Putamen (tissue), 1 donor: ENCODE measurements at regions not wholly inside any gene's neighbourhood (a gene's known extent, or its start where the extent isn't known, plus 50 kb on each side); places are given as distances from the start of the nearest gene placed in this dataset.
"Not testable (repeated sequence)": the region's sequence is repeated elsewhere in the genome, so short reads cannot be mapped to it uniquely, and the experiment has no call there.

Experiments
- DNase-seq: peaks from one replicate; pipeline ENCODE4 v3.0.0-alpha.2; 2016; ENCODE audit warnings: low spot score

GRCh38 chr3:166446986-166447385 is 609.8 kb upstream of the BCHE start:
- no peak for DNase-seq

GRCh38 chr3:166446291-166446690 is 609.1 kb upstream of the BCHE start:
- DNase-seq, result no peak

DNA sequence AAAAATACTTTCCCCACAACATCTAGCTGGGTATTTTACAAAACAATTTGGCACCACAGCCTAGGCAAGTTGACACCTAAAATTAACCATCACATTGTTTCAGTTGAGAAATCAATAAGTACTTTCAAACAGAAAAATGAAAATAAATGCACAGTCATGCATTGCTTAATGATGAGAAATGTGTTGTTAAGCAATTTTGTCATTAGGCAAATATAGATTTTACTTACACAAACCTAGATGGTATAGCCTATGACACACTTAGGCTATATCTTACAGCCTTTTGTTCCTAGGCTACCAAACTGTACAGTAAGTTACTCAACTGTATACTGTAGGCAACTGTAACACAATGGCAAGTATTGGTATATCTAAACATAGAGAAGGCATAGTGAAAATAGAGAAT is 608.6 kb upstream of the BCHE start:
- no peak for DNase-seq

- DNase-seq, result no peak
Observed at GRCh38 chr3:166444756-166445155, 607.5 kb upstream of the BCHE start.

DNA sequence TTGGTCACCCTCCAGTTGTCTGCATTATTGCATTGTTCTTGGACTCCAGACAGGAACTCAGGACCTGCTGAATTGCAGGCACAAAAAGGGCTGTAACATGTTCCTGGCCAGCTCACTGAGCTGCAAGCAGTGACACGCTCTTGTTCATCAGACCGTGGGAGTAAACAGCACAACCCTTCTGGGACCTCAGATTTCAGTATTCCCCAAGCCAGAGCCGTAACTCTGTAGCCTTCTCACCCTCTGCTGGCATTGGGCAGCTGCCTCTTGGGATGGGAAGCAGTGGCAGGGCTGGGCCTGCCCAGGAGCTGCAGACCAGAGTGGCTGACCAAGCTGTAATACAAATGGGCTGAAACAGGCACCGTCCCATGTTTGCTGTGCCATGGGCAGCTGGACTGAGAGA is 607.1 kb upstream of the BCHE start:
- no peak for DNase-seq

DNA sequence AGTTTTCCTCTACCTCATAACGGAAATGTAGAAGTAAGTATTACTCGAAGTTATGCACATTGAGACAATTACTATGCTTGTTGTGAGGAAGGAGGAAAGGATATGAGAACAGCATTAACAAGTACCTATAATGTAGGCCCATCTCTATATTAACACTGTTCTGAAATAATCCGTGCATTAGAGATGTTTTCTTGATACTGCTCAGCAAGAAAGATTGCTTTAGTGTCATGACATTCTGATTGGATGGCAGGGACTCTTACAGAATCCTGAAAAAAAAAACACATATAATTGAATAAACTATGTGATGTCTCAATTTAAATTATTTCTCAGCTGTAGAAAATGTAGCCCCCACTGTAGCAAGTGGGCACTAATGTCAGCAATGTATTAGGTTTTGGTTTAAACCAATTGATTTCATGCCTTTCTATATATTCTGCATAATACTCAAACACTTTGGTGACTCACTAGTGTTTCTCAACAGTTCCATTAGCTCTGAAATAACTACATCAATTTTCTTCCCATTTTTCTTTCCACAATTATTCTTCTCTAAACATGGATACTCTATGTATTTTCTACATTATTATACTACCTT is 598.3 kb upstream of the BCHE start:
- no peak for DNase-seq

DNA sequence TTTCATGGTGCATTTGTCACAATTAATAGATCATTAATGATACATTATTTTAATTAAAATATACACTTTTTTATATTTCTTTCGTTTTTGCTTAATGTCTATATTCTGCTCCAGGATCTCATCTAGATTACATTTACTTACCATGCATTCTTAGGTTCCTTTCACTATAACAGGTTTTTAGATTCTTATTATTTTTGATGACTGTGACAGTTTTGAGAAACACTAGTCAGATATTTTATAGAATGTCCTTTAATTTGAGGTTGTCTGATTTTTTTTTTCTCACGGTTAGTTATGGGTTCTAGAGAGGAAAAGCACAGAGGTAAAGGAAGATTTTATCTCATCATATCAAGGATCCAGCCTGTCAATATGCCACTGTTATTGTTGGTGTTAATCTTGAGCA is 595.8 kb upstream of the BCHE start:
- DNase-seq, result no peak

DNA sequence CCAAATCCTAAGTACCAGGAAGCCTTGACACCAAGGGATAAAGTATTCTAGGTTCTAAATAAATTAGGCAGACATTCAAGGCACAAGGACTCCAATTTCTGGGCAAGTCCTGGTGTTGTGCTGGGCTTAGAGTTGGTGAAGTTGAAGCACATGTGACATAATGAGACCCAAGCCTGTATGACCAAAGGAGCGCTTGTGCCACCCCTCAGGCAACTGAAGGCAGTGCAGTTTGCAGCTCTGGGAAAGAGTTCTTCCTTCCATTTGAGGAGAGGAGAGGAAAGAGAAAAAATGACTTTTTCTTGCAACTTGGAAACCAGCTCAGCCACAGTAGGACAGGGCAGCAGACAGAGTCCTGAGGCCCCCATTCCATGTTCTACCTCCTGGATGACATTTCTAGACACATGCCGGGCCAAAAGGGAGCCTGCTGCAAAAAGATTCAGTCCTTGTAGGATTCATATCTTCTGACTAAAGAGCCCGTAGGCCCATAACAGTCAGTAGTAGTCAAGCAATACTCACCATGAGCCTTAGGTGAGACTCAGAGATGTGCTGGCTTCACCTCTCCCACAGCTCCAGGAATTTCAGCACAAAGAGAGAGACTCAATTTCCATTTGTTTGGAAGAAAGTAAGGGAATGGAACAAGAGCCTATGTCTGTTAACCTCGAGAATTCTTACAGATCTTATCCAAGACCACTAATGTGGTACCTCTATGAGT is 588.8 kb upstream of the BCHE start:
- no peak for DNase-seq

GRCh38 chr3:166425021-166425420 is 587.8 kb upstream of the BCHE start:
- DNase-seq, result no peak

GRCh38 chr3:166423824-166424513 is 586.7 kb upstream of the BCHE start:
- not testable (repeated sequence) for DNase-seq

DNA sequence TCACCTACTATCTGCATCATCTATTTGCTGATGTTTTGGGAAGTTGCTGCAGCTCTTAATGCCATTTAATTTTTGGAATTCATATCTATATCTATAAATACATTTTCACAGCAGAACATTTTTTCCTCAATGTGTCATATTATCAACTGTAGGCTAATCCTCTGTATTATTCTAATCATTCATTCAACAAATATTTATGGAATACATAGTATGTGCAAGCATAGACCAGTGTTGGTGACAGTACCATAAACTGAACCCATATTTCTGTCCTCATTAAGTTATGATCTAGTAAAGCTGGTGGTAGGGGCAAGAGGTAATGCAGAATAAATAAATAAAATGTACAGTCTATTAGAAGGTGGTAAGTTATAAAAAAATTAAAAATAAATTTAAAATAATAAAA is 585.3 kb upstream of the BCHE start:
- DNase-seq, result no peak

DNA sequence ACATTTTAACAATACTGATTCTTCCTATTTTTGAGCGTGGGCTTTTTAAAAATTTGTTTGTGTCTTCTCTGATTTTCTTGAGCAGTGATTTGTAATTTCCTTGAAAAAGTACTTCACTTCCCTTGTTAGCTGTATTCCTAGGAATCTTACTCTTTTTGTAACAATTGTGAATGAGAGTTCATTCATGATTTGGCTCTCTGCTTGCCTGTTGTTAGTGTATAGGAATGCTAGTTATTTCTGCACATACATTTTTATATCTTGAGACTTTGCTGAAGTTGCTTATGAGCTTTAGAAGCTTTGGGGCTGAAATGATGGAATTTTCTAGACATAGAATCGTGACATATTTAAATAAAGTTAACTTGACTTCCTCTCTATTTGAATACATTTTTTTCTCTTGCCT is 582.8 kb upstream of the BCHE start:
- no peak for DNase-seq

DNA sequence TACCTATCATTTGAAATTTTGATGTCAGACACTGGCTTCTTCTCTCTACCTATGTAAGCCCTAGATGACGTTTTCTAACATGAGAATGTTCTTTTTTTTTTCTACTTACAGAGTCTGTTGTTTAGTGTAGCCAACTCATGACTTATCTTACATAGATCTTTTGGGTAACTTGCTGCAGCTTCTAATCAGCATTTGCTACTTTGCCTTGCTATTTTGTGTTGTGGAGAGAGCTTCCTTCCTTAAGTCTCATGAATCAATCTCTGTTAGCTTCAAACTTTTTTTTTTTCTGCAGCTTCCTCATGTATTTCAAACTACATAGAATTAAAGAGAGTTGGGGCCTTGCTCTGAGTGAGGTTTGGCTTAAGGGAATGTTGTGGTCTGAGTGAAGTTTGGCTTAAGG is 568.7 kb upstream of the BCHE start:
- no peak for DNase-seq

- DNase-seq, result no peak
Observed at GRCh38 chr3:166405465-166405864, 568.2 kb upstream of the BCHE start.

- DNase-seq, result no peak
Observed at GRCh38 chr3:166390303-166390702, 553.1 kb upstream of the BCHE start.

DNA sequence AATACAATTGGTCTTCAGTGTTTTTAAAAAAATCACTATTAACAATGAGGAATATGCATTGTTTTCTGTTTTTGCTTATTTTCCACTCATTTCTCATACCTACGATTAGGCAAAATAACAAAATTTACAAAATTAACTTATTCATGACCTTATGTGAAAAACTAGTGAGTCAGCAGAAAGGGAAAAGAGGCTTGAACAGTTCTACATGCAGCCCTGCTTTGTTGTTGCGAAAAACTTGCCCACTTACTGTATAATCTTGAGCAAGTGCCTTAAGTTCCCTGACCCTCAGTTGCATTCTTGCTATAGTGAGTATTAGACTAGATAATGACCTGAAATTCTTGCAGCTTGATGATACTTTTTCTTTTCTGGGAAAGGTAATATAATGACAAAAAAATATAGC is 551.1 kb upstream of the BCHE start:
- DNase-seq, result no peak

- no peak for DNase-seq
Observed at GRCh38 chr3:166372571-166373106, 535.4 kb upstream of the BCHE start.

DNA sequence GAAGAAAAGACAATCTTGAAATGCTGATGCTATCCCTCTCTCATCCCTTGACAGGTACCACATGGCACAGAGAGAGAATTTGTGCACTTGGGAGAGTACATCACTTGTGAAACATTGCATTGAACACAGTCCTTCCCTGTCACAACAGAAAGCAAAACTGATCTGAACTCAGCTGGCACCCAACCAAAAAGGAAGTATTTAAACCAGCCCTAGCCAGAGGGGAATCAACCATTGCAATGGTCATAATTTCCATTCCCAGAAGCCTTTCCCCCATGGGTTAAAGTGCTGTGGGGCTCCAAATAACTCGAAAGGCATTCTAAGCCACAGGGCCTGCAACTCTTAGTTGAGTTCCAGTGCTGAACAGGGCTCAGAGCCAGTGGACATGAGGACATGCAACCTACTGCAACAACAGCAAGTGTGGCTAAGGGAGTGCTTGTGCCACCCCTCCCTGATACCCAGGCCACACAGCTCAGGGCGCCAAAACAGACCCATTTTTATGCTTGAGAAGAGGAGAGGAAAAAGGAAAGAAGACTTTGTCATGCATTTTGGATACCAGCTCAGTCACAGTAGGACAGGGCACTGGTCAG is 530.8 kb upstream of the BCHE start:
- no peak for DNase-seq

DNA sequence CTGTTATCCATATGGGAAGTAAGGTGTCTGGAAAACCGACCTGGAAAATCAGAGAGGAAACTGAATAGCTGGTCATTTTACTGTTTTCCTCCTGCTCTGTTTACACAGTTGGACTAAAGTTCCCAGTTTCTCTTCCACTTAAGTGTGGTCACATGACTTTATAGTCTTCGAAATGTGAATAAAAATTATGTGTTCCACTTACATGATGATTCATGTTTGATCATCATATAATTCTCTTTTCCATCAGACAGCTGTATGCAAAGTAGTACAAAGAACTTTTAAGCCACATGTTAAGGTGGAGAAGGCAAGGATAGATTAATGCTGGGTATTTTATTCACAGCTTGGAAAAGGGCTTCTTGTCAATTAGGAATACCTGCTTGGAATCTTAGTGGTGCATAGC is 525.5 kb upstream of the BCHE start:
- no peak for DNase-seq

- DNase-seq, result no peak
Observed at GRCh38 chr3:166360720-166361119, 523.5 kb upstream of the BCHE start.

DNA sequence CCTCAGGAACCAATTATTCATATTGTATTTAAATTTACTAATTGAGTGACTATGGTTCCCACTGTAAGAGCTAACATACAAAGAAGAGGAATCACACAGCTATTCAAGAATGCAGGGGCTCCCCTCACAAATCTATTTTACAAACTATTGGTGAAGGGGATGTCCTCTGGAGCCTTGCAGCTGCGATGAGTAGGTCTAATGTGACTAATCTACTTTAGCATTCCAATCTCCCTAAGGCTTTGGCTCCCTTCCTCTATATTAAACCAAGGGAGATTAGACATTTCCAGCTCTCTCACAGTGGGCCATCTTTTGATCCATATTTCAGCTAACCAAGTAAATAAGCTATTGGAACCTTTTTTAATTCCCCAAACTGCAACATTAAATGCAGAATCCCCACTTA is 514.2 kb upstream of the BCHE start:
- DNase-seq, result no peak

GRCh38 chr3:166340604-166341266 is 503.5 kb upstream of the BCHE start:
- no peak for DNase-seq
